HCT116 (cell line): ENCODE measurements at regions not wholly inside any gene's neighbourhood (a gene's known extent, or its start where the extent isn't known, plus 50 kb on each side); places are given as distances from the start of the nearest gene placed in this dataset.

Experiments
- ATAC-seq: fragments of 200-7000 bp; cut with Tn5 transposase; 2 replicates; pipeline ENCODE4 v1.9.1; 2020; ENCODE audit warnings: mild to moderate bottlenecking, moderate library complexity
- BruUV-seq: library from RNA; stranded (reverse); fragments of 400-500 nt; replicated peaks from 2 replicates; lab custom pipeline; 2021; lab: Mats Ljungman, UMichigan
- CTCF ChIA-PET: fragments of 300-600 bp; sonication (Branson Sonifier 250); formaldehyde crosslinking; loops from one replicate; lab custom pipeline; 2021; ENCODE audit warnings: antibody characterized with exemption; lab: Charles Lee
- POLR2A ChIA-PET: fragments of 300-600, 350-600 bp; sonication (Branson Sonifier 250); formaldehyde crosslinking; loops from one replicate; lab custom pipeline; 2021; ENCODE audit warnings: antibody characterized with exemption; lab: Charles Lee
- RAD21 ChIA-PET, 2 experiments: fragments of 300-600 bp; sonication (Branson Sonifier 250); formaldehyde crosslinking; loops; one replicate each; lab custom pipeline; 2023; ENCODE audit warnings: low total read pairs in 2 of 2; ENCODE audit not compliant: uncharacterized antibody in 2 of 2, unreplicated experiment in 2 of 2, low non-redundant PET in 1 of 2; lab: Charles Lee
- DNase-seq: peaks from one replicate; pipeline ENCODE4 v3.0.0-alpha.2; 2010; ENCODE audit warnings: low read depth, low spot score
- H2AFZ ChIP-seq: fragments of 200-600 bp; shearing (Covaris generic), sonication (generic); 2 replicates; pipeline ENCODE4 v1.6.1; 2017; ENCODE audit warnings: low read depth, mixed run types, mixed read lengths, antibody characterized with exemption, low read length; ENCODE audit not compliant: poor library complexity, severe bottlenecking
- H3K27ac ChIP-seq: 2 replicates; pipeline ENCODE4 v1.5.1; 2012; ENCODE audit warnings: low read depth, low read length
- H3K27me3 ChIP-seq: fragments of 200-600 bp; sonication (generic); 2 replicates; pipeline ENCODE4 v1.6.1; 2016; ENCODE audit warnings: mixed run types, low read length, mixed read lengths; ENCODE audit not compliant: insufficient read depth
- H3K36me3 ChIP-seq, 2 experiments: fragments of 200-500 bp in 1 of 2; fragments of 200-600 bp in 1 of 2; sonication (Bioruptor generic) in 1 of 2; sonication (generic) in 1 of 2; 2 replicates each; pipeline versions ENCODE4 v1.5.1 to v1.6.1; 2014 to 2016; ENCODE audit warnings: low read length in 2 of 2, inconsistent platforms in 1 of 2, mixed read lengths in 1 of 2, mixed run types in 1 of 2; ENCODE audit not compliant: insufficient read depth in 2 of 2, control insufficient read depth in 1 of 2
- H3K4me1 ChIP-seq, 2 experiments: fragments of 200-600 bp in 1 of 2; sonication (generic) in 1 of 2; 2 replicates each; pipeline versions ENCODE4 v1.5.1 to v1.6.1; 2012 to 2017; ENCODE audit warnings: low read length in 2 of 2, inconsistent platforms in 1 of 2, mild to moderate bottlenecking in 1 of 2, mixed read lengths in 1 of 2, mixed run types in 1 of 2, moderate library complexity in 1 of 2; ENCODE audit not compliant: insufficient read depth in 2 of 2, control insufficient read depth in 1 of 2
- H3K4me2 ChIP-seq: fragments of 200-600 bp; sonication (generic); 2 replicates; pipeline ENCODE4 v1.6.1; 2017; ENCODE audit warnings: mixed run types, low read length, mixed read lengths
- H3K4me3 ChIP-seq, 2 experiments: fragments of 200-600 bp in 1 of 2; sonication (generic) in 1 of 2; replicated peaks in 1 of 2; 2 replicates each; pipeline ENCODE4 v1.5.1; 2011 to 2016; ENCODE audit warnings: low read length in 2 of 2, control low read depth in 1 of 2, low read depth in 1 of 2, mild to moderate bottlenecking in 1 of 2, mixed read lengths in 1 of 2, mixed run types in 1 of 2
- H3K79me2 ChIP-seq: fragments of 200-600 bp; sonication (generic); 2 replicates; pipeline ENCODE4 v1.6.1; 2017; ENCODE audit warnings: mild to moderate bottlenecking, mixed run types, low read length, moderate library complexity, mixed read lengths; ENCODE audit not compliant: insufficient read depth
- H3K9ac ChIP-seq: fragments of 200-600 bp; sonication (generic); 2 replicates; pipeline ENCODE4 v1.6.1; 2016; ENCODE audit warnings: low read length, mixed read lengths
- H3K9me2 ChIP-seq: fragments of 200-600 bp; sonication (generic), shearing (Covaris generic); 2 replicates; pipeline ENCODE4 v1.6.1; 2017; ENCODE audit warnings: mixed run types, mild to moderate bottlenecking, moderate library complexity; ENCODE audit not compliant: insufficient read depth
- H3K9me3 ChIP-seq, 2 experiments: fragments of 200-500 bp in 1 of 2; fragments of 200-600 bp in 1 of 2; sonication (Bioruptor generic) in 1 of 2; sonication (generic) in 1 of 2; 2 replicates each; pipeline ENCODE4 v1.6.1; 2014 to 2017; ENCODE audit warnings: low read length in 2 of 2, mixed read lengths in 2 of 2, inconsistent platforms in 1 of 2, low read depth in 1 of 2, mild to moderate bottlenecking in 1 of 2, mixed run types in 1 of 2, moderate library complexity in 1 of 2; ENCODE audit not compliant: control insufficient read depth in 1 of 2, insufficient read depth in 1 of 2
- H4K20me1 ChIP-seq: fragments of 200-600 bp; sonication (generic), shearing (Covaris generic); 2 replicates; pipeline ENCODE4 v1.6.1; 2017; ENCODE audit warnings: mixed run types, mild to moderate bottlenecking, moderate library complexity; ENCODE audit not compliant: insufficient read depth
- ATF3 ChIP-seq: IDR thresholded peaks from 2 replicates; pipeline ENCODE4 v1.6.1; 2012
- CBX3 ChIP-seq: IDR thresholded peaks from 2 replicates; pipeline ENCODE4 v1.6.1; 2012; ENCODE audit warnings: low read depth
- CTCF ChIP-seq, 3 experiments: fragments of 200-600 bp in 1 of 3; sonication (generic) in 1 of 3; IDR thresholded peaks in 2 of 3; conservative IDR thresholded peaks in 1 of 3; 2 replicates each; pipeline ENCODE4 v1.5.1; 2012 to 2017; ENCODE audit warnings: low read depth in 2 of 3, low read length in 2 of 3, antibody characterized with exemption in 1 of 3, borderline replicate concordance in 1 of 3, control low read depth in 1 of 3, mild to moderate bottlenecking in 1 of 3, mixed read lengths in 1 of 3, mixed run types in 1 of 3, moderate library complexity in 1 of 3; ENCODE audit not compliant: insufficient read depth in 1 of 3
- ELF1 ChIP-seq: IDR thresholded peaks from 2 replicates; pipeline ENCODE4 v1.6.1; 2012; ENCODE audit warnings: low read depth, borderline replicate concordance
- EZH2 ChIP-seq: fragments of 200-600 bp; sonication (generic); IDR thresholded peaks from 2 replicates; pipeline ENCODE4 v1.6.1; 2017; ENCODE audit warnings: antibody characterized with exemption, mixed run types
- EZH2phosphoT487 ChIP-seq: fragments of 200-600 bp; IDR thresholded peaks from 2 replicates; pipeline ENCODE4 v1.6.1; 2018; ENCODE audit warnings: antibody characterized with exemption, borderline replicate concordance
- FOSL1 ChIP-seq: IDR thresholded peaks from 2 replicates; pipeline ENCODE4 v1.6.1; 2012; ENCODE audit warnings: low read depth
- MAX ChIP-seq: IDR thresholded peaks from 2 replicates; pipeline ENCODE4 v1.6.1; 2012
- POLR2A ChIP-seq: IDR thresholded peaks from 2 replicates; pipeline ENCODE4 v1.7.0; 2011; ENCODE audit warnings: borderline replicate concordance; ENCODE audit not compliant: insufficient read depth, insufficient read length; ENCODE audit errors: extremely low read depth
- POLR2AphosphoS5 ChIP-seq: IDR thresholded peaks from 2 replicates; pipeline ENCODE4 v1.6.1; 2011; ENCODE audit warnings: mild to moderate bottlenecking, low read depth, low read length, moderate library complexity
- RAD21 ChIP-seq: IDR thresholded peaks from 2 replicates; pipeline ENCODE4 v1.6.1; 2012; ENCODE audit warnings: low read depth, mild to moderate bottlenecking
- SIN3A ChIP-seq: IDR thresholded peaks from 2 replicates; pipeline ENCODE4 v1.6.1; 2012; ENCODE audit warnings: low read depth
- SP1 ChIP-seq: IDR thresholded peaks from 2 replicates; pipeline ENCODE4 v1.6.1; 2012; ENCODE audit warnings: low read depth
- SRF ChIP-seq: IDR thresholded peaks from 2 replicates; pipeline ENCODE4 v1.6.1; 2012; ENCODE audit warnings: low read depth
- TCF7L2 ChIP-seq: IDR thresholded peaks from 2 replicates; pipeline ENCODE4 v1.7.0; 2011; ENCODE audit warnings: borderline replicate concordance, inconsistent platforms; ENCODE audit not compliant: insufficient read depth, insufficient read length; ENCODE audit errors: extremely low read depth
- YY1 ChIP-seq: IDR thresholded peaks from 2 replicates; pipeline ENCODE4 v1.6.1; 2011; ENCODE audit warnings: low read length, low read depth, moderate library complexity, mild to moderate bottlenecking; ENCODE audit not compliant: insufficient replicate concordance; ENCODE audit errors: extremely low read depth
- ZBTB33 ChIP-seq: IDR thresholded peaks from 2 replicates; pipeline ENCODE4 v1.6.1; 2011; ENCODE audit warnings: mild to moderate bottlenecking, low read length, moderate library complexity; ENCODE audit not compliant: insufficient replicate concordance; ENCODE audit errors: extremely low read depth
- ZFX ChIP-seq: fragments of 450-650 bp; IDR thresholded peaks from 2 replicates; pipeline ENCODE4 v1.6.1; 2017
- ZNF274 ChIP-seq: fragments of 200-500 bp; sonication (Bioruptor generic); IDR thresholded peaks from 2 replicates; pipeline ENCODE4 v1.6.1; 2014; ENCODE audit warnings: mild to moderate bottlenecking, low read depth, low read length, inconsistent platforms
- intact Hi-C: fragments of 100-400 bp; cut with micrococcal nuclease; formaldehyde crosslinking; loops from 2 replicates; pipeline ENCODE4 v1.10.0; 2022

GRCh38 chr5:124824637-124825158 lies 78.3 kb upstream of the ZNF608 start (continued):
- no peak for TF ChIP-seq ATF3
- TF ChIP-seq SRF = no peak
- no peak for TF ChIP-seq POLR2AphosphoS5
- TF ChIP-seq RAD21 = no peak

GRCh38 chr5:124825250-124825982 lies 79.0 kb upstream of the ZNF608 start:
- H4K20me1 ChIP-seq = no peaks in the 10 kb centered on the region
- no peak for DNase-seq
- ATAC-seq = no peak
- intact Hi-C loops = no loop called here
- H2AFZ ChIP-seq = no peak overlapping the region
- no peaks in the 10 kb centered on the region for H3K9me2 ChIP-seq
- no TSS peak for BruUV-seq
- H3K9ac ChIP-seq = no peak overlapping the region
- ChIA-PET CTCF (no interaction called here), POLR2A (interaction anchor here (0.6 kb wide), 1 partner anchor 77 kb away, joined by 3 read pairs; no protein-coding TSS in a partner anchor), RAD21 (no interaction called here)
- H3K27ac ChIP-seq = no peak overlapping the region
- H3K4me1 ChIP-seq = no peaks in the 10 kb centered on the region
- no peak overlapping the region for H3K4me3 ChIP-seq
- no peaks in the 10 kb centered on the region for H3K79me2 ChIP-seq
- no peak overlapping the region for H3K4me2 ChIP-seq
- no peaks in the 10 kb centered on the region for H3K27me3 ChIP-seq
- H3K36me3 ChIP-seq = no peaks in the 10 kb centered on the region
- H3K9me3 ChIP-seq = no peaks in the 10 kb centered on the region
- no peak for TF ChIP-seq EZH2
- TF ChIP-seq ZFX = no peak
- TF ChIP-seq CBX3 = no peak
- no peak for TF ChIP-seq POLR2AphosphoS5
- TF ChIP-seq EZH2phosphoT487 = no peak
- TF ChIP-seq SP1 = no peak
- no peak for TF ChIP-seq POLR2A
- no peak for TF ChIP-seq CTCF (IDR thresholded peaks at IDR 0.05 in 2 of 3, conservative IDR thresholded peaks at IDR 0.05 in 1 of 3; ENCODE audit: borderline replicate concordance in 1 of 3, insufficient read depth in 1 of 3, low read depth in 2 of 3, low read length in 2 of 3)
- no peak for TF ChIP-seq YY1
- no peak for TF ChIP-seq TCF7L2
- TF ChIP-seq SRF = no peak
- TF ChIP-seq MAX = no peak
- no peak for TF ChIP-seq ELF1
- TF ChIP-seq ATF3 = no peak
- TF ChIP-seq ZBTB33 = no peak
- no peak for TF ChIP-seq RAD21
- no peak for TF ChIP-seq FOSL1
- no peak for TF ChIP-seq ZNF274
- TF ChIP-seq SIN3A = no peak
